IMR-90 (cell line): ENCODE measurements at regions not wholly inside any gene's neighbourhood (a gene's known extent, or its start where the extent isn't known, plus 50 kb on each side); places are given as distances from the start of the nearest gene placed in this dataset.

ENCODE experiments used
- ATAC-seq: fragments of 200-7000 bp; cut with Tn5 transposase; 2 replicates; pipeline ENCODE4 v1.9.1; 2020; ENCODE audit warnings: low read depth, mild to moderate bottlenecking, moderate library complexity
- BruUV-seq: library from RNA; stranded (reverse); fragments of 400-500 nt; replicated peaks from 2 replicates; lab custom pipeline; 2021; lab: Mats Ljungman, UMichigan
- CTCF ChIA-PET: fragments of 300-600 bp; formaldehyde crosslinking; extraction: SDS; loops from one replicate; lab custom pipeline; 2021; ENCODE audit warnings: antibody characterized with exemption; lab: Yijun Ruan, JAX
- POLR2A ChIA-PET: fragments of 300-600 bp; sonication (Branson Sonifier 250); formaldehyde crosslinking; loops from one replicate; lab custom pipeline; 2022; ENCODE audit warnings: antibody characterized with exemption; ENCODE audit not compliant: unreplicated experiment; lab: Charles Lee
- DNase-seq: peaks from one replicate; pipeline ENCODE4 v3.0.0; 2013
- H2AFZ ChIP-seq: replicated peaks from 2 replicates; pipeline ENCODE3; 2013; ENCODE audit warnings: low read length, mild to moderate bottlenecking; ENCODE audit not compliant: poor library complexity
- H2AK5ac ChIP-seq: 2 replicates; pipeline ENCODE4 v1.6.1; 2013; ENCODE audit warnings: low read depth, low read length, inconsistent platforms
- H2AK9ac ChIP-seq: replicated peaks from 2 replicates; pipeline ENCODE3; 2013; ENCODE audit warnings: mild to moderate bottlenecking, low read depth, low read length, moderate library complexity; ENCODE audit not compliant: poor library complexity
- H2BK120ac ChIP-seq: 2 replicates; pipeline ENCODE4 v1.6.1; 2013; ENCODE audit warnings: low read depth, low read length, inconsistent platforms
- H2BK15ac ChIP-seq: 3 replicates; pipeline ENCODE4 v1.6.1; 2013; ENCODE audit warnings: low read depth, low read length, inconsistent platforms
- H2BK20ac ChIP-seq: 2 replicates; pipeline ENCODE4 v1.6.1; 2013; ENCODE audit warnings: low read depth, mild to moderate bottlenecking, inconsistent platforms, low read length, moderate library complexity
- H2BK5ac ChIP-seq: 2 replicates; pipeline ENCODE4 v1.6.1; 2013; ENCODE audit warnings: mild to moderate bottlenecking, low read depth, low read length, inconsistent platforms; ENCODE audit not compliant: poor library complexity, severe bottlenecking
- H3K14ac ChIP-seq: replicated peaks from 2 replicates; pipeline ENCODE4 v1.6.1; 2013; ENCODE audit warnings: low read depth, low read length, inconsistent platforms
- H3K18ac ChIP-seq: 2 replicates; pipeline ENCODE4 v1.6.1; 2013; ENCODE audit warnings: low read depth, low read length, control low read depth
- H3K23ac ChIP-seq: 2 replicates; pipeline ENCODE4 v1.6.1; 2013; ENCODE audit warnings: low read depth, low read length, inconsistent platforms
- H3K27ac ChIP-seq: 2 replicates; pipeline ENCODE4 v1.5.1; 2013; ENCODE audit warnings: mild to moderate bottlenecking, control low read depth, low read length; ENCODE audit not compliant: insufficient read depth
- H3K27me3 ChIP-seq: 2 replicates; pipeline ENCODE4 v1.6.1; 2013; ENCODE audit warnings: low read length; ENCODE audit not compliant: control insufficient read depth, insufficient read depth
- H3K36me3 ChIP-seq: 2 replicates; pipeline ENCODE4 v1.6.1; 2013; ENCODE audit warnings: low read length, mixed read lengths; ENCODE audit not compliant: control insufficient read depth, insufficient read depth
- H3K4ac ChIP-seq: 2 replicates; pipeline ENCODE4 v1.6.1; 2013; ENCODE audit warnings: low read depth, low read length, inconsistent platforms
- H3K4me1 ChIP-seq: 2 replicates; pipeline ENCODE4 v1.6.1; 2013; ENCODE audit warnings: low read length, mixed read lengths; ENCODE audit not compliant: control insufficient read depth, insufficient read depth
- H3K4me2 ChIP-seq: 2 replicates; pipeline ENCODE4 v1.6.1; 2013; ENCODE audit warnings: low read depth, mild to moderate bottlenecking, control low read depth, low read length, moderate library complexity
- H3K4me3 ChIP-seq: 2 replicates; pipeline ENCODE4 v1.5.1; 2013; ENCODE audit warnings: low read depth, mild to moderate bottlenecking, control low read depth, low read length, moderate library complexity; ENCODE audit not compliant: insufficient read depth
- H3K56ac ChIP-seq: 2 replicates; pipeline ENCODE4 v1.6.1; 2013; ENCODE audit warnings: low read length, inconsistent platforms; ENCODE audit not compliant: insufficient read depth; ENCODE audit errors: extremely low read depth
- H3K79me1 ChIP-seq, 2 experiments: 2 replicates each; pipeline ENCODE4 v1.6.1; 2013; ENCODE audit warnings: low read length in 2 of 2, inconsistent platforms in 1 of 2, low read depth in 1 of 2
- H3K9ac ChIP-seq: 2 replicates; pipeline ENCODE4 v1.6.1; 2013; ENCODE audit warnings: low read depth, low read length, control low read depth
- H3K9me1 ChIP-seq: 2 replicates; pipeline ENCODE4 v1.6.1; 2013; ENCODE audit warnings: low read length, inconsistent platforms; ENCODE audit not compliant: insufficient read depth
- H3K9me3 ChIP-seq: 2 replicates; pipeline ENCODE4 v1.6.1; 2013; ENCODE audit warnings: low read length; ENCODE audit not compliant: control insufficient read depth, insufficient read depth
- H4K20me1 ChIP-seq: 2 replicates; pipeline ENCODE4 v1.6.1; 2013; ENCODE audit warnings: low read length, inconsistent platforms; ENCODE audit not compliant: insufficient read depth
- H4K5ac ChIP-seq: 2 replicates; pipeline ENCODE4 v1.6.1; 2013; ENCODE audit warnings: mild to moderate bottlenecking, low read depth, low read length, control low read depth
- H4K8ac ChIP-seq, 2 experiments: 2 replicates each; pipeline ENCODE4 v1.6.1; 2013; ENCODE audit warnings: low read depth in 2 of 2, low read length in 2 of 2, control low read depth in 1 of 2, inconsistent platforms in 1 of 2
- H4K91ac ChIP-seq: 2 replicates; pipeline ENCODE4 v1.6.1; 2013; ENCODE audit warnings: low read depth, low read length, inconsistent platforms; ENCODE audit not compliant: insufficient read depth
- BHLHE40 ChIP-seq: fragments of 150-350 bp; IDR thresholded peaks from 2 replicates; pipeline ENCODE4 v1.6.1; 2016; ENCODE audit warnings: mild to moderate bottlenecking, low read depth, low read length
- CEBPB ChIP-seq: IDR thresholded peaks from 2 replicates; pipeline ENCODE4 v1.6.1; 2012; ENCODE audit warnings: low read depth, low read length, improper control_type of control experiment
- CHD1 ChIP-seq: IDR thresholded peaks from 2 replicates; pipeline ENCODE4 v1.6.1; 2012; ENCODE audit warnings: low read depth, low read length, improper control_type of control experiment
- FOS ChIP-seq: fragments of 150-350 bp; IDR thresholded peaks from 2 replicates; pipeline ENCODE4 v1.6.1; 2016; ENCODE audit warnings: low read depth, low read length
- MAFK ChIP-seq: IDR thresholded peaks from 2 replicates; pipeline ENCODE4 v1.6.1; 2012; ENCODE audit warnings: low read depth, low read length, improper control_type of control experiment
- MAZ ChIP-seq: IDR thresholded peaks from 2 replicates; pipeline ENCODE4 v1.6.1; 2012; ENCODE audit warnings: low read depth, mild to moderate bottlenecking, low read length, improper control_type of control experiment, moderate library complexity, borderline replicate concordance
- MXI1 ChIP-seq: IDR thresholded peaks from 2 replicates; pipeline ENCODE4 v1.6.1; 2012; ENCODE audit warnings: low read depth, mild to moderate bottlenecking, low read length, moderate library complexity, borderline replicate concordance
- NFE2L2 ChIP-seq: fragments of 150-350 bp; IDR thresholded peaks from 2 replicates; pipeline ENCODE4 v1.6.1; 2016; ENCODE audit warnings: low read depth, mild to moderate bottlenecking, low read length
- POLR2A ChIP-seq: IDR thresholded peaks from 2 replicates; pipeline ENCODE4 v1.6.1; 2012; ENCODE audit warnings: mild to moderate bottlenecking, low read depth, low read length
- RAD21 ChIP-seq: IDR thresholded peaks from 2 replicates; pipeline ENCODE4 v1.6.1; 2012; ENCODE audit warnings: low read length, improper control_type of control experiment
- RFX5 ChIP-seq: IDR thresholded peaks from 2 replicates; pipeline ENCODE4 v1.8.0; 2012; ENCODE audit warnings: low read depth, mild to moderate bottlenecking, low read length, moderate library complexity
- SMC3 ChIP-seq: fragments of 150-350 bp; IDR thresholded peaks from 2 replicates; pipeline ENCODE4 v1.6.1; 2016; ENCODE audit warnings: low read depth, mild to moderate bottlenecking, antibody characterized with exemption, low read length, moderate library complexity
- USF2 ChIP-seq: fragments of 150-350 bp; IDR thresholded peaks from 2 replicates; pipeline ENCODE4 v1.6.1; 2017; ENCODE audit warnings: mild to moderate bottlenecking, antibody characterized with exemption, low read length, low read depth
- WGBS, 2 experiments: methylation state at CpG; one replicate each; pipeline versions ENCODE4 v1.1.5 to v1.1.7; 2013; ENCODE audit warnings: missing lambda C conversion rate in 2 of 2; ENCODE audit not compliant: insufficient read length in 1 of 2; ENCODE audit errors: extremely low coverage in 2 of 2; 5-methylcytosine and 5-hydroxymethylcytosine counted together
- dilution Hi-C: fragments of 300-500 bp; cut with HindIII; formaldehyde crosslinking; loops from one replicate; pipeline ENCODE4 v1.14.3; 2018; ENCODE audit warnings: low sequenced_read_pairs; ENCODE audit not compliant: unreplicated experiment
- in situ Hi-C: fragments of 300-500 bp; cut with MboI; formaldehyde crosslinking; loops from 3 replicates; pipeline ENCODE4 v1.14.3; 2019; ENCODE audit warnings: low sequenced_read_pairs, inconsistent platforms, mixed read lengths
- intact Hi-C: fragments of 100-400 bp; cut with micrococcal nuclease; formaldehyde crosslinking; loops from 2 replicates; pipeline ENCODE4 v1.10.0; 2022
- TF ChIP-seq, protein P1 (sequence below): conservative IDR thresholded peaks from 2 replicates; pipeline ENCODE4 v1.5.1; 2012; ENCODE audit warnings: mild to moderate bottlenecking, low read depth, low read length, improper control_type of control experiment
- TF ChIP-seq, protein P2 (sequence below): fragments of 150-350 bp; IDR thresholded peaks from 2 replicates; pipeline ENCODE4 v1.6.1; 2016; ENCODE audit warnings: low read depth, mild to moderate bottlenecking, low read length, moderate library complexity, borderline replicate concordance

DNA sequence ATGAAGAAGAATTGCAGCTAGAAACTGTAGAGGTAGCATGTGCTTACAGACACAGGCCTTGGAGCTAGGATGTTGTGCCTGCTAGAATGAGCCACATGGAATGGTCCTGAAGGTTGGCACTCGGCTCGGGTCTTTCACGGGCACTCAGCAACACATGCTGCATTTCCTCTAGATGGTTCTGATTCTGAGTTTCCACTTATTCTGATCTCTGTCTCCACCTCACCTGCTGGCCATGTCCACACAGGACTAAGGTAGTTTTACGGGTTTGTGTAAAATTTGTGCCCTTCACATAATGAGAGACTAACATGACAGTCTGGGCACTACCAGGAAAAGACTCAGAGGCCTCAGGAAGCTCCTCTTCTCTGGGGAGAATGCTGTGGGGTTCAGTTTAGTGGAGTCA lies 444.8 kb upstream of the MKI67 start:
- no peak overlapping the region for H2BK120ac ChIP-seq
- no peak overlapping the region for H3K4me3 ChIP-seq
- no CpG with 5 or more reads among the region's 4 CpGs for WGBS, 2 experiments
- H2AFZ ChIP-seq: no peak overlapping the region
- BruUV-seq: no TSS peak
- no peak overlapping the region for H3K18ac ChIP-seq
- H2BK5ac ChIP-seq: no peak overlapping the region
- H4K20me1 ChIP-seq: no peaks in the 10 kb centered on the region
- H3K27ac ChIP-seq: no peak overlapping the region
- ATAC-seq (no peak), DNase-seq (no peak)
- H3K4ac ChIP-seq: no peak overlapping the region
- H3K4me1 ChIP-seq: no peaks in the 10 kb centered on the region
- H2AK5ac ChIP-seq: no peak overlapping the region
- no peak overlapping the region for H2BK20ac ChIP-seq
- ChIA-PET POLR2A (no interaction called here), CTCF (no interaction called here)
- dilution Hi-C loops: no loop called here
- no peaks in the 10 kb centered on the region for H3K27me3 ChIP-seq
- H3K14ac ChIP-seq: no peak overlapping the region
- no peak overlapping the region for H4K5ac ChIP-seq
- no peak overlapping the region for H2AK9ac ChIP-seq
- H3K4me2 ChIP-seq: no peak overlapping the region
- no peak overlapping the region for H3K23ac ChIP-seq
- no peak overlapping the region for H2BK15ac ChIP-seq
- peaks cover 45% of the 10 kb centered on the region for H3K9me3 ChIP-seq
- H3K9ac ChIP-seq: no peak overlapping the region
- H3K79me1 ChIP-seq: no peaks in the 10 kb centered on the region
- no peaks in the 10 kb centered on the region for H3K36me3 ChIP-seq
- H4K91ac ChIP-seq: no peak overlapping the region
- in situ Hi-C loops: no loop called here
- no peak overlapping the region for H3K56ac ChIP-seq
- H3K9me1 ChIP-seq: no peaks in the 10 kb centered on the region
- intact Hi-C loops: no loop called here
- no peak overlapping the region for H4K8ac ChIP-seq
- no peak for TF ChIP-seq MAZ
- TF ChIP-seq RAD21: no peak
- no peak for TF ChIP-seq CEBPB
- no peak for TF ChIP-seq BHLHE40
- TF ChIP-seq SMC3: no peak
- no peak for TF ChIP-seq FOS
- TF ChIP-seq, protein P1, sequence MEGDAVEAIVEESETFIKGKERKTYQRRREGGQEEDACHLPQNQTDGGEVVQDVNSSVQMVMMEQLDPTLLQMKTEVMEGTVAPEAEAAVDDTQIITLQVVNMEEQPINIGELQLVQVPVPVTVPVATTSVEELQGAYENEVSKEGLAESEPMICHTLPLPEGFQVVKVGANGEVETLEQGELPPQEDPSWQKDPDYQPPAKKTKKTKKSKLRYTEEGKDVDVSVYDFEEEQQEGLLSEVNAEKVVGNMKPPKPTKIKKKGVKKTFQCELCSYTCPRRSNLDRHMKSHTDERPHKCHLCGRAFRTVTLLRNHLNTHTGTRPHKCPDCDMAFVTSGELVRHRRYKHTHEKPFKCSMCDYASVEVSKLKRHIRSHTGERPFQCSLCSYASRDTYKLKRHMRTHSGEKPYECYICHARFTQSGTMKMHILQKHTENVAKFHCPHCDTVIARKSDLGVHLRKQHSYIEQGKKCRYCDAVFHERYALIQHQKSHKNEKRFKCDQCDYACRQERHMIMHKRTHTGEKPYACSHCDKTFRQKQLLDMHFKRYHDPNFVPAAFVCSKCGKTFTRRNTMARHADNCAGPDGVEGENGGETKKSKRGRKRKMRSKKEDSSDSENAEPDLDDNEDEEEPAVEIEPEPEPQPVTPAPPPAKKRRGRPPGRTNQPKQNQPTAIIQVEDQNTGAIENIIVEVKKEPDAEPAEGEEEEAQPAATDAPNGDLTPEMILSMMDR: no peak
- TF ChIP-seq, protein P2, sequence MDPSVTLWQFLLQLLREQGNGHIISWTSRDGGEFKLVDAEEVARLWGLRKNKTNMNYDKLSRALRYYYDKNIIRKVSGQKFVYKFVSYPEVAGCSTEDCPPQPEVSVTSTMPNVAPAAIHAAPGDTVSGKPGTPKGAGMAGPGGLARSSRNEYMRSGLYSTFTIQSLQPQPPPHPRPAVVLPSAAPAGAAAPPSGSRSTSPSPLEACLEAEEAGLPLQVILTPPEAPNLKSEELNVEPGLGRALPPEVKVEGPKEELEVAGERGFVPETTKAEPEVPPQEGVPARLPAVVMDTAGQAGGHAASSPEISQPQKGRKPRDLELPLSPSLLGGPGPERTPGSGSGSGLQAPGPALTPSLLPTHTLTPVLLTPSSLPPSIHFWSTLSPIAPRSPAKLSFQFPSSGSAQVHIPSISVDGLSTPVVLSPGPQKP: no peak
- no peak for TF ChIP-seq MXI1
- no peak for TF ChIP-seq CHD1
- TF ChIP-seq USF2: no peak
- no peak for TF ChIP-seq MAFK
- TF ChIP-seq NFE2L2: no peak
- TF ChIP-seq POLR2A: no peak
- TF ChIP-seq RFX5: no peak
